Medulla oblongata (tissue), 1 donor: ENCODE measurements at regions not wholly inside any gene's neighbourhood (a gene's known extent, or its start where the extent isn't known, plus 50 kb on each side); places are given as distances from the start of the nearest gene placed in this dataset.
"Not testable (repeated sequence)": the region's sequence is repeated elsewhere in the genome, so short reads cannot be mapped to it uniquely, and the experiment has no call there.

ENCODE experiments used
- DNase-seq: peaks from one replicate; pipeline ENCODE4 v3.0.0-alpha.2; 2015; ENCODE audit errors: extremely low spot score

DNA sequence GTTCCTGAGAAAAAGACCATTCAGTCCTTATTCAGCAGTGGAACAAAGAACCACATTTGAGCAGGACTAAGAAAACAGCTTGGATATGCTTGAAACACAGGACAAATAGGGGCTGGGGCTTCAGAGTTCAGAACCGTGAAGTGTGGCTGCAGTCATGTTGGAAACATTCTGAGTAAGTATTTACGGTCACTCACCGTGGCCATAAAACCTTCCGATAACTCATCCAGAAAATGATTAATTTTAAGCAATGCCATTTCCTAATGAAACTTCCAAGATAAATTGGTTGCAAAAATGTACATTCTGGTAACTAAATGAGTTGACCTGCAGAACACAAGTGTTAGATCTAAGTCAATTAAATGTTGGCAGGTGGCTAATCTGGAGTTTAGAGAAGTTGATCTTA lies 279.2 kb downstream of the CXCL12 start:
- no peak for DNase-seq

GRCh38 chr10:44102726-44103255 lies 282.1 kb downstream of the CXCL12 start:
- no peak for DNase-seq

DNA sequence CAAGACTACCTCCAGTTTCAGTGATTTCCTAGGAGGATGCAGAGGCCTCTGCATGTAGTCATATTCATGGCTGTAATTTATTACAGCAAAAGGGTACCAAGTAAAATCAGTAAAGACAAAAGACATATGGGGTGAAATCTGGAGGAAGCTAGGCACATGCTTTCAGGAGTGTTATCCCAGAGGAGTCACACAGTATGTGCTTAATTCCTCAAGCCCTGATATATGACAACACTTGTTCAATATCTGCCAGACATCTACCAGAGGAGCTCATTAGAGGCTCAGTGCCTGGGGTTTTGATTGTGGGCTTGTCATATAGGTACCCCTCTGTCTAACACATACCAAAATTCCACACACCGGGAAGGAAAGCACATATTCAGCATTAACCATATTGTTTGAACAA lies 283.8 kb downstream of the CXCL12 start:
- DNase-seq, result no peak

DNA sequence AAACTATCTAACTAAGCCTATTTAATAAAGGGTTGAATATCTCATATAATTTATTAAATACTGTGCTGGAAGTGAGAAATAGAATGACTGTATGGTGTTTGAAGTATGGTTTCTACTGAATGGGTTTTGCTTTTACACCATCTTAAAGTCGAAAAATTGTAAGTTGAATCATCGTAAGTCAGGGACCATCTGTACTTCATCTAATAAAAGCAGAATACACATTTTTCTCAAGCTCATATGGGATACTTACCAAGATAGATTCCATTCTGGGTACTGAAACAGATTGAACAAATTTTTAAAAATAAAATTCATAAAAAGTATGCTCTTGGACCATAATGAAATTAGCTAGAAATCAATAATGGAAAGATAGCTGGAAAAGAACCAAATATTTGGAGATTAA lies 285.4 kb downstream of the CXCL12 start:
- DNase-seq, result no peak

GRCh38 chr10:44096217-44096616 lies 288.7 kb downstream of the CXCL12 start:
- not testable (repeated sequence) for DNase-seq

GRCh38 chr10:44089671-44090070 lies 295.2 kb downstream of the CXCL12 start:
- DNase-seq, result no peak

- no peak for DNase-seq
Measured at GRCh38 chr10:44087403-44087802, 297.5 kb downstream of the CXCL12 start.

DNA sequence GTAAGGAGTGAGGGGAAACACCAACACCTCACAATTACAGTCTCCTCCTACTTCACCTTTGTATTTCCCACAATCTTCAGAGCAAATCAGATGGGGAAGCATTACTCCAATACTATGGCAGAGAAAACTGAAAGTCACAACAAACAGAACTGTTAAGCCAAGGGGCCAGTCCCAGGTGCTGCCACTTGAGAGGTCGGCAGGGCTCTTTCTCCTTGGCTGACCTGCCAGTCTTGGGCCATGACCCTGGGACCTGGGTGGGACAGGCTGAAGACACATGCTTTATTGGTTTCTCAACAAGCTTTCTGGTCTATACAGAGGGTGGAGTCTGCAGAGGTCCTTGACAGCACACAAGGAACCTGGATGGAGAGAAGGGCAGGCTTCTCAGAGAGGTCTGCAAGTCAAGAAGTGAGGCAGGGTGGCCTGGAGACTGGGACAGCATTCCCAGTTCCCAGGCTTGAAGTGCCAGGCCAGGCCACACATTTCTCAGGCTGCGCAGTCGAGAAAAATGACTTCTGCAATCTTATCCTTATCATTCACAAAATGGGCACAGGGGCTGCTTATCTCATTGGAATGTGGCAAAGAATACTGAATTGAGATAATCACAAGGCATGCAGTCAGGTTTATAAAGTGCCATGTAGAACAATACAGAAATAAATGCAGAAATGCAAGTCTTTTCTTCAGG lies 301.0 kb downstream of the CXCL12 start:
- no peak for DNase-seq

DNA sequence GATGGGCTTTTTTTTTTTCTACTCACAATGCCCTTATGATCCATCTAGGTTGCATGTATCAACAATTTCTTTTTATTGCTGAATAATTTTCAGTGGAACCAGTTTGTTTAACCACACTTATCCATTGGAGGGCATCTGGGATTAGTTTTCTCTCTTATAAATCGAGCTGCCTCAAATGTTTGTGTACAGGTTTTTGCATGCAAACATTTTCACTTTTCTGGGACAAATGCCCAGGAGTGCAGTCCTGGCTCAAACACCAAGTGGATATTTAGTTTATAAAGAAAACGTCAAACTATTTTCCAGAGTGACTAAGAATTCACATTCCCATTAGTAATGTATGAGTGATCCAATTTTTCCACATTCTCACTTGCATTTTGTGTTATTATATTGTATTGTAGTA lies 313.4 kb downstream of the CXCL12 start:
- DNase-seq, result no peak

GRCh38 chr10:44070282-44070681 lies 314.6 kb downstream of the CXCL12 start:
- peak; percentile 67 for DNase-seq

GRCh38 chr10:44069573-44069972 lies 315.3 kb downstream of the CXCL12 start:
- peak; percentile 42 for DNase-seq

DNA sequence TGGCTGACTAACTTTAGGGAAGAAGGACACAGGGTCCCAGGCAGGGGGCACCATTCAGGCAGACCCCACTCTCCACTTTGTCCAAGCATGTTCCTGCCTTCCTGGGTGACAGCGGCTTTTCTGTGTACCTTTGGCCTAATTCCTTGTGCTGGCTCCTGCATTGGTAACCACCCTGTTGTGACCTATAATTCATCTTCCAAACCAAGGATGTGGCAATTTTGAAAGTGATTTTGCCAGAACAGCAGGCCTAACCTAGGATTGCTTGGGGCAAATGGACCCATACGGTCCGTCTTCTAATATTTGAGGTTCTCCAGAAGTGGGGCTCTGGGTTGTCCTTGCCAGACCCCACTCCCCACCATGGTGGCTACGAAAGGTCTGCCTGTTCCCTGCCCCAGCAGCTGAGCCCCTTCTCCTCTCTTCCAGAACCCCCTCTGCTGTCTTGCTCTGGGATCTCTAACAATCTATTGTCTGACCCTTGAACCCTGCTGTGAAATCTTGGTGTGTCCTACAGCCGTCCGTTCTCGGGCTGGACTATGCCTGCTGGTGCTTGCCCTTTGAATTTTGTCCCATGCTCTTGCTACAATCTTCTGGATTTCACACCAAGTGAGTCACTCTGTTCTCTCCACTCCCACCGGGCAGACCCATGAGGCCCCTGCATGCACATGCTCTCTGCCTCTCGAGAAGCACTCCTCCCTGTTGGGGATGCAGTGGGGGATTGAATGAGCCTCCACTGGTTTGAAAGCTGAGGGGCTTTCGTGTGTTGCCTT lies 316.0 kb downstream of the CXCL12 start:
- DNase-seq, result no peak

- no peak for DNase-seq
Measured at GRCh38 chr10:44067432-44067831, 317.5 kb downstream of the CXCL12 start.

DNA sequence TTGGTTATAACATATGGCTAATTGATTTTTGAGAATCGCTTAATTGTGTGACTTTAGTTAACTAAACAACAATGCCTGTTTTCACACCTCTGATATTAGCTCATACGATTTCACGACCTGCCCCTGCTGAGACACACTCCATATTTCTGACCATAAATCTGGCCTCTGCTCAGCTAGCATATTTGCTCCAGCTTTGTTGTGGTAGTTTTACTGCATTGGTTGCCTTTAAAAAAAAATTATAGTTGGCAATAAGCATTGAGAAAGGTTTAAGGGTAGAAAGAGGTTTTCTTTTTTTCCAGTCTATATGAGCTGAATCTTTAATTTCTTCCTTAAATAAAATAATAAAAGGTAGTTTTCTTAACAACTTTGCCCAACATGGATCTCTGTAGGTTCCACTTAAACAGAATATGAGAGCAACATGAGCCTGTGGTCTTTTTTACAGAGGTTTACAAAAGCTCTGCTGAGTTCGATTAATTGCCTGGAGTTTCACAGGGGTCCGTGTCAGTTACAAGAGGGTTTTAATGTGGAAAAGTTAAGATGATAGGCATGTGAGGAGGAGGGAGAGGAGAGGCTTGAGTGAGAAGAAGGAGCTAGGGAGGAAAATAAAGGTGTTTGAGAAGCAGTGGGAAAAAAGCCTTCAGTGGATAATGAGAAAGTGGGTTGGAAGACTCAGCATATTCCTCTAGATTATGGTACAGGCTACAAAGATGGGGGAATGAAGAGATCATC lies 318.2 kb downstream of the CXCL12 start:
- DNase-seq, result no peak

- DNase-seq, result no peak
Measured at GRCh38 chr10:44065788-44066526, 318.9 kb downstream of the CXCL12 start.

GRCh38 chr10:44064987-44065787 lies 319.7 kb downstream of the CXCL12 start:
- DNase-seq, result no peak

GRCh38 chr10:44064317-44064716 lies 320.6 kb downstream of the CXCL12 start:
- DNase-seq, result no peak

GRCh38 chr10:44063686-44064085 lies 321.2 kb downstream of the CXCL12 start:
- DNase-seq, result no peak

- no peak for DNase-seq
Measured at GRCh38 chr10:44060719-44061118, 324.2 kb downstream of the CXCL12 start.

- DNase-seq, result no peak
Measured at GRCh38 chr10:44060221-44060620, 324.7 kb downstream of the CXCL12 start.

- DNase-seq, result no peak
Measured at GRCh38 chr10:44058259-44058658, 326.6 kb downstream of the CXCL12 start.
